ENCODE measurements at regions not wholly inside any gene's neighbourhood (a gene's known extent, or its start where the extent isn't known, plus 50 kb on each side); places are given as distances from the start of the nearest gene placed in this dataset.

DNA sequence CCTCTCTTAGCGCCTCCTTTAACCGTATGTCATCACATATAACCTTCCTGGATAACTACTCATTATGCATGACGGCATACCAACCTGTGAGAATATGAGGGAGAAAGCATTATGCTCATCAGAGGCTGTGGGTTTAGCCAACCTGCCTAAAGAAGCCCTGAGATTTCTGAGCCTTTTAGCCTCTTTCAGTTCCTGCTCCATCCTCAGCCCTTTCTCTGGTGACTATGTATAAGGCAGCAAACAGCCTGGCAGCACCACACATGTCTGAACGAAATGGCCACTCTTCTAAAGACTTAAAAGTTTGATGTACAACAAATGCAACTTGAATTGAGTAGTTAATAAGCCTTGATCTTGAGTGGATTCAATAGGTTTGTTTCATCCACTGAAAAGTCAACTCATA is 64.8 kb upstream of the SOX5 start:
- TF ChIP-seq, protein P1, sequence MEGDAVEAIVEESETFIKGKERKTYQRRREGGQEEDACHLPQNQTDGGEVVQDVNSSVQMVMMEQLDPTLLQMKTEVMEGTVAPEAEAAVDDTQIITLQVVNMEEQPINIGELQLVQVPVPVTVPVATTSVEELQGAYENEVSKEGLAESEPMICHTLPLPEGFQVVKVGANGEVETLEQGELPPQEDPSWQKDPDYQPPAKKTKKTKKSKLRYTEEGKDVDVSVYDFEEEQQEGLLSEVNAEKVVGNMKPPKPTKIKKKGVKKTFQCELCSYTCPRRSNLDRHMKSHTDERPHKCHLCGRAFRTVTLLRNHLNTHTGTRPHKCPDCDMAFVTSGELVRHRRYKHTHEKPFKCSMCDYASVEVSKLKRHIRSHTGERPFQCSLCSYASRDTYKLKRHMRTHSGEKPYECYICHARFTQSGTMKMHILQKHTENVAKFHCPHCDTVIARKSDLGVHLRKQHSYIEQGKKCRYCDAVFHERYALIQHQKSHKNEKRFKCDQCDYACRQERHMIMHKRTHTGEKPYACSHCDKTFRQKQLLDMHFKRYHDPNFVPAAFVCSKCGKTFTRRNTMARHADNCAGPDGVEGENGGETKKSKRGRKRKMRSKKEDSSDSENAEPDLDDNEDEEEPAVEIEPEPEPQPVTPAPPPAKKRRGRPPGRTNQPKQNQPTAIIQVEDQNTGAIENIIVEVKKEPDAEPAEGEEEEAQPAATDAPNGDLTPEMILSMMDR (IDR thresholded peaks at IDR 0.05; ENCODE audit: insufficient read depth, low read length): no peak
- TF ChIP-seq POLR2AphosphoS5 (IDR thresholded peaks at IDR 0.05; ENCODE audit: low read depth): no peak
- no peak for TF ChIP-seq GABPA (IDR thresholded peaks at IDR 0.05; ENCODE audit: low read depth)
